Ecto neural progenitor cell (in vitro differentiated cells): ENCODE measurements at regions not wholly inside any gene's neighbourhood (a gene's known extent, or its start where the extent isn't known, plus 50 kb on each side); places are given as distances from the start of the nearest gene placed in this dataset.
"Not testable (repeated sequence)": the region's sequence is repeated elsewhere in the genome, so short reads cannot be mapped to it uniquely, and the experiment has no call there.

Source experiments
- DNase-seq: peaks from one replicate; pipeline ENCODE4 v3.0.0-alpha.2; 2018; ENCODE audit warnings: low spot score

DNA sequence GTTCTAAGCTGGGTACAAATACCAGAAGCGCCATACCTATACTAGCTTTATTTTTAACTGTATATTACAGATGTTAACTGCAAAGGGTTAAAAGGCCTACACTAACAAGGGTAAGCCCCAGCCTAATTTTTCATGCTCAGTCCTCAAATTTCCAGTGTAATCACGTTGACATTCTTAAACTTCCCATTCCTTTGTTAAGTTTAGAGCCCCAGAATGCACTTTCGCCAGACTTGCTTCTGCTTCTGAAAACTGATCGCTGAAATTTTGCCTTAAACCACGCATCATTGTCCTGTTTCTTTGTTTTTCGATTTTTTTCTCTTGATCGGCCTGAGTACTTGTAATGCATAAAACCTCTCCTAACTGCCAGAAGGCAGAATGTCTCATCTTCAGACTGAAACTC, 2141.9 kb upstream of the AGA start:
- DNase-seq = no peak

DNA sequence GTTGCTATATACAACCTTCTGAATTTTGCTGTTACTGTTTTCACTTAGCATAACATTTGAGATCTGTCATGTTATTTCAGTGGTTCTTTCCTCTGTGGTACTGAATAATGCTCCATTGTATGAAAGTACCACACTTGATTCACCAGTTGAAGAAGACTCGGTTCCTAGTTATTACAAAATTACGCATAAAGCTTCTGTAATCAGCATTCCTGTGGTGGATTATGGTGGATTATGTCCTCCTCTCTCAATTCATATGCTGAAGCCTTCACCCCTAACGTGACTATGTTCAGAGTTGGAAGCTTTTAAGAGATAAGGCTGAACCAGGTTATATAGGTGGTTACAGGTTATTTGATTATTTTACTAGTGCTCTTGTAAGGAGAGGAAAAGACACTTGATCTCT, 2143.5 kb upstream of the AGA start:
- no peak for DNase-seq

DNA sequence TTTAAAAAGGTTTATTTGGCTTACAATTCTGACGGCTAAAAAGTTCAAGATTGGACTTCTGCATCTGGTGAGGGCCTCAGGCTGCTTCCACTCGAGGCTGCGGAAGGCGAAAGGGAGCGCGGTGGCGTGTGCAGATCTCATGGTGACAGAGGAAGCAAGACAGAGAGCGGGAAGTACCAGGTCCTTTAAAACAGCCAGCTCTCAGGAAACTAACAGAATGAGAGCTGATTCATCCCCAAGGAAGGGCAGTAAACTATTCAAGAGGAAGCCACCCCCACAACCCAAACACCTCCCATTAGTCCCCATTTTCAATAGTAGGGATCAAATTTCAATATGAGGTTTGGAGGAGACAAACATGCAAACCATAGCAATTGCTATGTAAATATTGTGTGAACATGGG, 2144.2 kb upstream of the AGA start:
- no peak for DNase-seq

DNA sequence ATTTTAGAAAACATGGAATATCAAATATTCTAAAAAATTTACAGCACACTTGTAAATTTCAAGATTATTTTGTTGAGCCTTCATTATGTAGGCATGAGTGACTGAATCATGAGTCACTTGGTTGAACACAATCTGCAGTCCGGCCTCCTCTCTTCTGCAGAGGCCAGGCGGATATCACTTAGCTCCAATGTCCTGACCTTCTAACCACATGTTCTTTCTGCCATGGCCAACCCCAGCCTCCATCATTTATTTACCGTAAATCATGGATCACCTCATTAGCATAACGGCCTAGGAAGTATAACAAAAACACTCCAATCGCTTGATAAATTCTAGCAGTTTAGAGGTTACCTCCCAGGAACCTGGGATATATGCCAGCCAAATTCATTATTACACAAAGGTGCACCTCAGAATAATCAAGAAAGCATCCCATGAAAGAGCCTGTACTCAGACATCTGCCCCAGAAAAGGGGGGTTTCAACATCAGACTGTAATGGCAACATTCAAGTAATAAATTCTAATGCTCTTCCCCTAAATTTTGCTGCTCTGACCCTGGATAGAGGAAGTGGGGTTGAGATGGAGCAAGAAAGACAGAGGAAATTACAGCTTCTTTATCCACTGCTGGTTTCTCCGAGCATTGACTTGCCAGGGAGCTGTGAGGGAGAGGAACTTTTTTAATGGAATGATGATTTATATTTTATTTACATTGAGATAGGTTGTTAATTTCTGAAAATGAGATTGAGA, 2153.6 kb upstream of the AGA start:
- DNase-seq = no peak

DNA sequence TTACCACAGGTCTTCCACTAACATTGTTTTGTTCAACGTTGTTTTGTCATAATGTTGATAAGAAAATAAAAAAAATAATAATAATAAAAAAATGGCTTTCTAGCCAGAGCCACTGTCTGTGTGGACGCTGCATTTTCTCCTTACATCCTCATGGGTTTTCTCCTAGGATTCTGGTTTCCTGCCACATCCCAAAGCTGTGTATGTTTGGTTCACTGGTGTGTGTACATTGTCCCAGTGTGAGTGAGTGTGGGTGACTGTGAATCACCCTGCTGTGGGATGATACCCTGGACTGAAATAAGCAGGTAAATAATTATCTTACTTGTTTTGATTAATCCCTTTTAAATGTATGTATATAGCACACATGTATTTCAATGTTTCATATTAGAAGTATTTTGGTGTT, 2154.4 kb upstream of the AGA start:
- DNase-seq = no peak

DNA sequence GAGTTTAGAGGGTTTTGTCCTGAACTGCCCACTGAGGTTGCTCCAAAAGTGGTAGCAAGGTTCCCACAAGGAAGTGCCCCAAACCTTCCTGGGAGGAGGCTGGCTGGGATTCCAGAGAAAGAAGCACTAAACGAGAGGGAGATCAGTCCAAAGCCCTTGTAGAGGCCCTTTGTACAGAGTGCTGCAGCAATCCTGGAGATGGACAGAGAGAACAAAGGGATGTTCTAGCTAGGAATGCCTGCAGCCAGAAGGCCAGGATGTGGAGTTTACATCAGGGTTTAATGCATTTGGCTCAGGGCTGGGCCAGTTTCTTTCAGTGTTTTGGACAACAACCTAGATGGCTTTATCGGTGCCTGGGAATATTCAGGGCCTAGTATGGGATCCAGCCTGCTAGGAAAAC, 2155.1 kb upstream of the AGA start:
- DNase-seq = no peak

DNA sequence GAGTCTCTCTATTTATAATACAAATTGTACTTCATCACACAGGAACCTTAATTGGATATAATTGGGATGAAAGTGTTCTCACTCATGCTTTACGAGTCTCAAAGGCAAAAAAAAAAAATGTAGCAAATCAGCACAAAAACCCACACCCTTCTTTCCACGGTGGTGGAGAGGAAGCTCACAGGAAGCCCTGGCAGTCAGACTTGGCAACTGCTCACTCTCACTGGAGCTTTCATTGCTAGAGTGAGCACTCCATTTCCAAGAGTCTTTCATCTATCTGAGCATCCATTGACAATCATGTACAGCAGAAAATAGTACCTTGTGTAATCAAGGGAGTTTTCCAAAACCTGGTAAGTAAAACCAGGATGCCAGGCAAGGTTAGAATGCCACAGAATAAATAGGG, 2159.4 kb upstream of the AGA start:
- no peak for DNase-seq

DNA sequence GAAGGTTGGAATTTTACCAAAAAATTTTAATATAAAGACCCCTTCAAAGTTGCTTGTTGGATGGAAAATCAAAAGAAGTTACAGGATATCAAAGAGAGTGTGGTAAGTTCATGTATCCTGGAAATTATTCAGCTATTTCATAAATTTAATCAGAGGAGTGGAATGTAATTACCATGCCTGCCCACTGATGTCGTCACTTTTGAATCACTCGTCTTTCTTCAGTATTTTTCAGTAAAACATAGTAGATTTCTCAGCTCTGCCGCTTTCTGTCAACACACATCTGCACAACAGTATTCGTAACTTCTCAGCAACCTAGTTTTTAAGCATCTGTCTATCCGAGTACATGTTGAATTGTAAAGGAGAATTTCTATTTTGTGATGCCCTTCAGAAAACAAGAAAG, 2163.0 kb upstream of the AGA start:
- DNase-seq = no peak

DNA sequence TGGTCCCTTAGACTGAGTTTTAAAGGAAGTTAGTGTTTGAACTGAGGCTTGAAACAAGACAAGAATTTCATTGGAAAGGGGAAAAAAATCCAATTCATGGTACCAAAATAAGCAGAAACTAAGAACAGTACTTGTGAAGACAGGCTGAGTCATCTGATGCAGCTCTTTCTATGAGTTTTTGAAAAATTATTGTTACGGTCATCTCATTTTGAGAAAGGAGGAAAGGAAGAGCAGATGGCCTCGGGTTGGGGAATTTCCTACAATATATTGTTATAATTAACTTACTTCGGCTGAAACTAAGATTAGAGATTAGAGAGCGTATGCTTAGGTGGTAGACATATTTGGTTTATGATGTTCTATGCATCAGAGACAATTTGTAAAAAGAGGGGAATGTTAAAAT, 2164.8 kb upstream of the AGA start:
- DNase-seq = no peak

DNA sequence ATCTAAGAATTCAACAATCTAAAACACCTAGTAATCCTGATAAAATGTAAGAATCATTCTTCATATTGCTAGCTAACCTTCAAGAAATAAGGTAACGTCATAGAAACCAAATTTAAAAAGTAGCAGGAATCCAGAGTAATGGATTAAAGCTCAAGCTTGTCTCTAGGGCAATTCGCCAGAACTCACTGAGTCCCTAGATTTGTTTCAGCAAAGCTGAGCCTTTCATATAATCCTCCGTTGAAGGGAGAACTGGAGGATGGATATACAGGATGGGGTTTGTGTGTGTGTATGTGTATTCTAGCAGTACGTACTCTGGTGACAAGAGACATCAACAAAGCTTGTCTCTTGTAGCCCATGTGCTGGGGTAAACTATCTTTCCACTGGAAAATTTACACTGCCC, 2173.5 kb upstream of the AGA start:
- DNase-seq = no peak

DNA sequence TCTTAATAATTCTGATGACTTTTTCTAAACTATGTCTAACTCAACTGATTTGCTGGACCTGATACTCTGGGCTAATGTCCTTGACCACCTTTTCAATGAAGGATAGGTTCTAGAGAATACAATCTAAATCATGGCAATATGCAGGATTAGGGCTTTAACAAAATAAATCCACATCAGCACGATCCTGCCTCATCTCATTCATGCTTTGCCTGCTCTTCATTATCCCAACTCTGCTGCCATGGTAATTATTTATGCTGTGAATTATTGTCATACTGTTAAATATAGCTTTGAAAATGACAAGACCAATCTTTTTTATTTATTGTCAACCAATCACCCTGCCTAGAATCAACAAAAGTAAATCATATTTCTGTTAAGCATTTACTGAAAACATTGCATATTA, 2176.7 kb upstream of the AGA start:
- DNase-seq = no peak

DNA sequence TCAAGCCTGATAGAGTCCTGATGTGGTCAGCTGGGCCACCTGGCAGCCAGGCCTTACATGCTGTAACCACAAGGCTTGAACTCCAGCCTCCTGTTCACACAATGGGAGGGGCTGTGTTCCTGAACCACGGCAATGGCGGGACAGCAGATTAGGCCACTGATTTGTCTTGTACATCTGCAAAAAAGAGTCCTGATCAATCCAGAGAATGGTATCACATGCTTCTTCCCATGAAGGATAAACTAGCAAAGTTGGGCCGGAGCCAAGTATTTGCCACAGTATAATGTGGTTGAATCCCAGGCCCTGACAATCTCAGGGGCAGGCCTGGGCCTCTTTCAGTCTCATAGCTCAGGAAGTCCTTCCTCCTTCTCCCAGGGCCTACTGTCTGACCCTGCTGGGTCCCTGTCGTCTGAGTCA, 2182.5 kb upstream of the AGA start:
- DNase-seq = no peak

DNA sequence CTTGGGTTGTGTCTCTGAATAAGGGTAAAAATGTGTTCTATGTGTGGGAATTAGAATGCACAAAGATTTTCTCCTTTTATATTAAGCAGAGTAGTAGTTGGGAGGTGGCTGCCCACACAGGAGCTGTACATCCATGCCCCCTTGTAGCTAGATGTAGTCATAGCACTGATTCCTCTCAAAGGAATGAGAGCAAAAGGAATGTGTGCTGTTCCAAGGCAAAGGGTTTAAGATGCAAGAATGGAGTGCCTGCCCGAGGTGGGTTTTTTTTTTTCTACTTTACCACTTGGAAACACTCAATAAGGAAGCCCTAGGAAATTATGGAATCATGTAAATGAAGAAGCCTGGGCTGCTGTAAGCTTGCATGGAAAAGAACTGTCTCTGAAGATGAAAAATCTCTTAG, 2183.2 kb upstream of the AGA start:
- no peak for DNase-seq

DNA sequence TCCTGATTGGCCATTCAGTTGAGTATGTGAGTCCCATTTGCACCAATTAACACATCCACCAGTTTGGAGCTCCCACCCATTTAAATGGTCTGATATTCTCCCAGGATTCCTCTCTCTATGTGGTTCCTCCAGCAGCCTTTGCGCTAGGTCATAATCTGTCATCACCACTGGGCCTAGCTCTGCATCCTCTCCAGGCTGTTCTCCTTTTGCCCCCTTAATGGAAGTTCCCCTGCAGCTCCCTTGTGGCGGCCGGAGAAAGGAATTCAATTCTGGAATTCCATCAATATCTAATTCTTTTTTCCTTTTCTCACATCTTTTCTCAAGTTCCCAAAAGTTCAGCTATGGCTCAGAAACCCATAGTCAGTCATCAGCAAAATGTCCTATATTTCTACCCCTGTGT, 2184.4 kb upstream of the AGA start:
- DNase-seq = no peak

DNA sequence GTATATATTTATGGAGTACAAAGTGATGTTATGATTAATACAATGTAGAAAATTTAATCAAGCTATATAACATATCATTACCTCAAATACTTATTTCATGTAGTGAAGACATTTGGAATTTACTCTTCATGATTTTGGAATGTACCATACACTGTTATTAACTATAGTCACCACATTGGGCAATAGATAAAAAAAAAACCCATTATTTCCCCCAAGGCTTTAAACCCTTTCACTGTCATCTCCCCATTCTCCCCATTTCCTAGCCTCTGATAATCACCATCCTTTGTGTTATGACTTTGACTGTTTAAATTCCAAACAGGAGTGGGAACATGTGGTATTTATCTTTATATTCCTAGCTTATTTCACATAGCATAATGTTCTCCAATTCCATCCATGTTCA, 2189.1 kb upstream of the AGA start:
- DNase-seq = no peak

DNA sequence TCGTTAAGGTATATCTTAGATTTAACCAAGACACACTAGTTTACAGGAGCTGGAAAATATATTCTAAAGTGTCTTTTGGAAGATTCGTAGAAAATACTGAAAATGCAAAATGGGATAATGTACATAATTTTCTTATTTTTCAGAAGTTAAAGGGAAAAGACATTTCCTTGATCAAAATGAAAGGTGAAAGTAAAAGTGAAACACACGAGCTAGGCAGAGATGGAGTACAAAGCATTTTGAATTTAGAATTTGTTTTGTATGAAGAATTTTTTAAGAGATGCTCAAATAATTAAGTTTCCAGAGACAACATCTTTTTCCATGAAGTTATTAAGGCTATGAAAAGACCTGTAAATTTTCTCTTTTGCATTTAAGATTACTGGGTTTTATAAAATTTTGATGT, 2192.6 kb upstream of the AGA start:
- DNase-seq = no peak

DNA sequence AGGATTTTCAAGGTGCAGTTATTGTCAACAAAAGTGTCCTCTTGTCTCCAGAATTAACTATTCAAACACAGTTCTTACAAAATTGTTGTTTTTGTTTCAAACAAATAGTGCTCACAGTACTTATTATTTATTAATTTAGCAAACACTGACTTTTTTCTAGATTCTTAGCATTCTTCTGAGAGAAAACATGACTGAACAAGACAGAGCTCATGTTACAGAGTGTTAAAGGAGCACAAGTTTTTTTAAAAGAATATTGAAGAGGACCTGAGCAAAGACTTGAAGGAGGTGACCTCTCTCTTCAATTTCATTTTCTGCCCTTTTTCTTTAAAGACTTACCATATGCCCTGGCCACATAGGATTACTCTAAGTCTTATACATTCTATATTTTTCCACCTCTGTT, 2220.3 kb upstream of the AGA start:
- DNase-seq = no peak

DNA sequence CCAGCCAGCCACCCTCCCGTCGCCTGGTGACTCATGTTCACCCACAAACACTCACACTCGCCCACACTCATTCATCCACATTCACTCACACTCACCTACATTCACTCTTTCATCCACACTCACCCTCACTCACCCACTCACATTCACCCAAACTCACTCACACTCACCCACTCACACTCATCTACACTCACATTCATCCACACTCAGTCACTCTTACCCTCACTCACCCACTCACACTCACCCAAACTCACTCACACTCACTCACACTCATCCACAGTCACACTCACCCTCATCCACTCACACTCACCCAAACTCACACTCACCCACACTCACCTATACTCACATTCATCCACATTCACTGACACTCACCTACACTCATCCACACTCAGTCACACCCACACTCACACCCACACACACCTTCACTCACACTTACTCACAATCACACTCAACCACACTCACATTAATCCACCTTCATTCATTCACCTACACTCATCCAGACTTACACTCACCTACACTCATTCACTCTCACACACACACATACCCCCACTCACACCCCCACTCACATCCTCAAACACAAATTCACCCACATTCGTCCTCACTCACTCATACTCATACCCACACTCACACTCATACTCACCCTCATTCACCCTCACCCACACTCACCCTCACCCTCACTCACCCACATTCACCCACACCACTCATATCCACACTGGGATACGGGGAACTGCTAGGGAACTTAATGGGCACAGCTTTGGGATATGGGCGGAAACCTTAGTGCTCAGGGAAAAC, 2221.6 kb upstream of the AGA start:
- no peak for DNase-seq

DNA sequence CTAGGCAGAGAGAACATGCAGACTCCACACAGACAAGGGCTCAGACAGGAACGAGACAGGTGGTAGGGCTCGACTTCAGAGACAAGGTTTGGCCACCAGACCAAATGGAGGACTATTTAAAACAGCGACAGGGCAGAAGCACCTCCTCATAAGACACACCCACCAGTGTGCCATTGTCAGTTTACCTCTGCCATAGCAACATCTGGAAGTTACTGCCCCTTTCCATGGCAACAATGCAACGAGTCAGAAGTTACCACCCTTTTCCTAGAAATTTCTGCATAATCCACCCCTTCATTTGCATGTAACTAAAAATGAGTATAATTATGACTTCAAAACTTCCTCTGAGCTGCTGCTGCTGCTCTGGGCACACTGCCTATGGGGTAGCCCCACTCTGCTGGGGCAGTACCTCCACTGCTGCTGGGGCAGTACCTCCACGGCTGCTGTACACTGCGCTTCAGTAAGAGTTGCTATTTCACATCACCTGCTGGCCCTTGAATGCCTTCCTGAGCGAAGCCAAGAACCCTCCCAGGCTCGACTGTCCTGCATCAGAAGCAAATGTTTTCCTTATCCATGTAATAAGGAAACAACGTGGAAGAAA, 2222.3 kb upstream of the AGA start:
- no peak for DNase-seq

DNA sequence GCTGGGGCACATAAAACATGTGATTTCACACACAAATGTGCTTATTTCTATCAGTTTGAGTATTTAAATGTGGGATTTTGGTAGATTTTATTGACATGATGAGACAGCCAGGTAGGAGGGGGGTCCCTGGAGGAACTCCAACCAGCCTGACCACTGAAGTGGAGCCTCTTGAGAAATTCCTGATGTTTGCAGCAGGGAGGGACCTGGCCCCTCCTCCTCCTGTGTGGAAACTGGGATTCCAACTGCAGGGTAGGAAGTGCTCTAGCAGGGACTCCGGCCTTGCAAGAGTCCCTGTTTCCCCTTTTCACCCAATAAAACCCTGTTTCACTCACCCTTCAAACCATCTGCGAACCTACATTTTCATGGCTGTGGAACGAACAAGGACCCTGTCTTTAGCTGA, 2224.0 kb upstream of the AGA start:
- no peak for DNase-seq

DNA sequence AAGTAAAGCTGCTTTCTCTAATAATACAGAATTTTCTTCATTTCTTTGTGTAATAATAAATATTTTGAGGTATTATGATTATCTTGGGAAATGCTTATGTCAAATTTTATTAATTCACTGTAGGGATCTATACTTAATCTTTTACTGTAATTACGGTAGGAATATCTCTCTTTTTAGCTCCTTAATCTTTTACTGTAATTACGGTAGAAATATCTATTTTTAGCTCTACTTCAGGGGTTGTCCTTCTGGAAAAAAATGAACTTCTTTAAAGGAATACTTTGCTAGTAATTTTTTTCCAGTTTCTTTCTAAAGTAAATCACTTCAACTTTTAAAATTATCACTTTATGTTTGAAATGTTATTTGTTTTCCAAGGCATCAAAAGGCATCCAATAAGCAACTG, 2229.4 kb upstream of the AGA start:
- no peak for DNase-seq

DNA sequence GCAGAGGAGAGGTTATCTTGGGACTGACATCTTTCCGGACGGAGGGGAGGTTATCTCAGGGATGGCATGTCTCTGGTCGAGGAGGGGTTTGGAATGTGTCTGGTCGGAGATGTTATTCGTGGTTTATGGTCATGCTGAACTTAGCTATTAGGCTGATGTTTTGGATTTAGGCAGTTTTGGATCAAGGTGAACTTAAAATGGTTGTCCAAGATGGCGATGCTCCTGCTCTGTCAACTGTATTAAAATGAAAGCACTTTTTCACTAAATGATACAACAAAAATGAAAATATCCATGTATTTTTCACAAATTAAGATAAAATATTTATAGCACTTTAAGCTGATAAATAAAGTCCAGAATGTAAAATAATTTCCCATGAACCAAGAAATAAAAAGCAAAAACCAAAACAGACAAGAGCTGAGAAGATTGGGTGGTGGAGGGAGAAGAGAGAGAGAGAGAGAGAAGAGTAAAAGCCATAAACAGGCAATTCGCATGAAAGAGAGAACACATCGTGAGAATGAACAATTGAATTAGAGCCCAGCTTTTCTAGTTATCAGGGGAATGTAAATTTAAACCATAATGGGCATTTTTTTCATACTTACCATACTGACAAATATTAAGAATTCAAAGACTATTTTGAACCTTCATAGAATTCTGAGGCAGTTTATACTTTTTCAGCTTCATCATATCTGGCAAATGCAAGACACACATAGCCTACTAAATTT, 2236.0 kb upstream of the AGA start:
- no peak for DNase-seq

DNA sequence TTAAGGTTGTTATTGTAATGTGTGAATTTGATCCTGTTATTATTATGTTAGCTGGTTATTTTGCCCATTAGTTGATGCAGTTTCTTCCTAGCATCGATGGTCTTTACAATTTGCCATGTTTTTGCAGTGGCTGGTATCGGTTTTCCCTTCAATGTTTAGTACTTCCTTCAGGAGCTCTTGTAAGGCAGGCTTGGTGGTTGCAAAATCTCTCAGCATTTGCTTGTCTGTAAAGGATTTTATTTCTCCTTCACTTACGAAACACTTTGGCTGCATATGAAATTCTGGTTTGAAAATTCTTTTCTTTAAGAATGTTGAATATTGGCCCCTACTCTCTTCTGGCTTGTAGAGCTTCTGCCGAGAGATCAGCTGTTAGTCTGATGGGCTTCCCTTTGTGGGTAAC, 2241.4 kb upstream of the AGA start:
- not testable (repeated sequence) for DNase-seq
